ENCODE measurements at regions not wholly inside any gene's neighbourhood (a gene's known extent, or its start where the extent isn't known, plus 50 kb on each side); places are given as distances from the start of the nearest gene placed in this dataset.

DNA sequence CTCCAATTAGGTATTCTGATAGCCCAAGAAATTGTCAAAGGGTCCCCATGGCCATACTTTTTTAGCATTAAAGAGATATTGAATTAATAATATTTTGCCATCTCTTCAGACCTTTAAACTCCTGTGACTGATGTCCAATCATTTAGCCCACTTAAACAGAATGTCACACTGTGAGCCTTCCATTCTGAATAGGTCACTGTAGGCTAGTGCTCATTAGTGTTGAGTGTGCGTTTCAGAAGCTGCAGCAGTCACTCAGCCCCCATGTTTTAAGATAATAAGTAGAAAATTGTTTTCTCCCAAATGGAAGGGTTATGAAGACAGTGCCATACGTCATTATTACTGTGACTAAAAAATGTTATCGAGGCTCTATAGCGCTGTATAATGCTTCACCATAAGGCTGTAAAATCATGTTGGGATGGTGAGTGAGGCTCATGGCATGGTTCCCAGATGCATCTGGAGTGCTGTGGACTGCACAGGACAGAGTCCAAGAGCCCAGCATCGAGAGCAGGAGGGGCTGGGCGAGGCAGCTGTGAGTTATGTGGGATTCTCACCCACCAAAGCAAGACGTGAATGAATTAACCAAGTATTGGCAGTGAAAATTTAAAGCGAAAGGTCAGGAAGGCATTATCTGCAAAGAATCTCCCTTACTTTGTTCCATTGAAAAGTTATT lies 2112.9 kb upstream of the WWC1 start:
- peaks cover 0 to 2% (median 0%) of the 10 kb centered on the region in 3 donors for H3K4me1 Mint-ChIP-seq
- H3K9me3 Mint-ChIP-seq, result peaks cover 3 to 15% (median 3%) of the 10 kb centered on the region in 3 donors
- H3K27me3 Mint-ChIP-seq, result no peaks in the 10 kb centered on the region
- H3K27ac Mint-ChIP-seq, result peak overlapping the region in 1 of 3 donors; percentile 31
- H3K4me3 Mint-ChIP-seq, result no peak overlapping the region
- H3K36me3 Mint-ChIP-seq, result peaks cover 4% of the 10 kb centered on the region

DNA sequence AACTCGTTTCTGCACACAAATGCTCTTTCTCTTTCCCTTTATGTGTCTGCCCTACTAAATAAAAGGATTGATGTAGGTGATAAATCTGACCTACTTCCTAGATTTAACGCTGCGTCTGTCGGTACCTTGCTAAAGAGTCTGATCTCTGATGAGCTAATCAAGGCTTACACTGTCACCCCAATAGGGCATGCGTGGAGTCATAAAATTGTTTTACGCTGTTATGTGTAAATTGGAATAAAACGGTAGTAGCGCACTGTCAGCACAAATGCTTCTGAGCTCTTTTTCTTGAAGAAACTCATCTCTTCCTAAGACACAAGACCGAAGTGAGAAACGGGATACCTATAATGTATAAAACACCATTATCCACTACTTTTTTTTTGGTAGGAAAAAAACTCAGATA lies 2106.3 kb upstream of the WWC1 start:
- Mint-ChIP-seq H3K4me3 (peak overlapping the region in 1 of 4 donors; percentile 5), H3K9me3 (peaks cover 3 to 26% (median 5%) of the 10 kb centered on the region in 3 donors), H3K27me3 (no peaks in the 10 kb centered on the region)

DNA sequence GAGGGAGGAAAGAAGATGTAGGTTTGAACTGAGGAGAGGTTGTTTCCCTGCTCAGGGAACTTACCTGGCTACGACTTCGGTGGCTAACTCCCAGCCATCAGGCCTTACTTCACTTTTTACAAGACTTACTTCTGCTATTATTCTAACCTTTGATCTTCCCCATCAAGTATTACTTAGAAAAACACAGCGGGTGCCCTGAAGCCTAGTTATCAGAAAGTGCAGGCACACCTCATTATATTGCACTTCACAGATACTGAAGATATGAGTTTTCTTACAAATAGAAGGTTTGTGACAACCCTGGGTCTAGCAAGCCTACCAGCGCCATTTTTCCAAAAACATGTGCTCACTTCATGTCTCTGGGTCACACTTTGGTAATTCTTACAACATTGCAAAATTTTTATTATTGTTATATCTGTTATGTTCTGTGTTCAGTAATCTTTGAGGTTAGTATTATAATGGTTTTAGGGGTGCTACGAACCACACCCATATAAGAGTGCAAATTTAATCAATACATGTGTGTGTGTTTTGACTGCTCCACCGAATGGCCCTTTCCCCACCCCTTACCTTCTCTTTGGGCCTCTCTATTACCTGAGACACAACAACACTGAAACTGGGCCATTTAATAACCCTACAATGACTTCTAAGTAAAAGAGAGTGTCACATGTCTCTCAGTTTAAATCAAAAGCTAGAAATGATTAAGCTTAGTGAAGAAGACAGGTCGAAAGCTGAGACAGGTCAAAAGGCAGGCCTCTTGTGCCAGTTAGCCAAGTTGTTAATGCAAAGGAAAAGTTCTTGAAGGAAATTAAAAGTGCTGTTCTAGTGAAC lies 2102.7 kb upstream of the WWC1 start:
- Mint-ChIP-seq H3K9me3 (peaks cover 3 to 11% (median 3%) of the 10 kb centered on the region in 3 donors), H3K36me3 (no peaks in the 10 kb centered on the region), H3K27me3 (no peaks in the 10 kb centered on the region), H3K4me3 (no peak overlapping the region), H3K27ac (no peak overlapping the region), H3K4me1 (peaks cover 0 to 3% (median 0%) of the 10 kb centered on the region in 3 donors)

More for the DNA sequence above, 2106.3 kb upstream of the WWC1 start:
- peaks cover 0 to 5% (median 0%) of the 10 kb centered on the region in 3 donors for H3K4me1 Mint-ChIP-seq
- H3K36me3 Mint-ChIP-seq, result peaks cover 2% of the 10 kb centered on the region
- no peak overlapping the region for H3K27ac Mint-ChIP-seq

GRCh38 chr5:166192696-166193095 lies 2098.7 kb upstream of the WWC1 start:
- Mint-ChIP-seq H3K9me3 (peaks cover 3 to 12% (median 6%) of the 10 kb centered on the region in 3 donors), H3K36me3 (no peaks in the 10 kb centered on the region), H3K27ac (no peak overlapping the region), H3K4me3 (no peak overlapping the region), H3K4me1 (peaks cover 0 to 3% (median 0%) of the 10 kb centered on the region in 3 donors), H3K27me3 (no peaks in the 10 kb centered on the region)

DNA sequence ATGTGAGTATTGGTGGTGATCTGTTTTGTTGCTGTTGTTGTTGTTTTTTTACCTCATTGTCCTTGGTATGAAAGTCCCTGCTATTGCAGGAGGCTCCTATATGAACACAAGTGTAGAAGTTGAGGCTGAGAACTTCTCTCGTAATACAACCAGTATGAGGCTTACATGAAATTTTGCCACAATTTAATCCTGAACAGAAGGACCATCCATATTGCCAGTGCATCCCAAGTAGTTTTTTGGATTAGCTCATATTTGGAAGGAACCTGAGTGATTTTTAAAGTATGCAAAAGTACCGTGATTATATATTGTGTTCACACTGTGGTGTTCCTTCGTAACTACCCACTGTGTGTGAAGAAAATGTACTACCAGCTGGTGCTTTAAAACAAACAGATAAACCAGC lies 2095.5 kb upstream of the WWC1 start:
- peaks cover 1% of the 10 kb centered on the region for H3K36me3 Mint-ChIP-seq
- H3K27ac Mint-ChIP-seq, result no peak overlapping the region
- peaks cover 3 to 5% (median 4%) of the 10 kb centered on the region in 3 donors for H3K9me3 Mint-ChIP-seq
- no peak overlapping the region for H3K4me3 Mint-ChIP-seq
- H3K4me1 Mint-ChIP-seq, result no peaks in the 10 kb centered on the region
- H3K27me3 Mint-ChIP-seq, result no peaks in the 10 kb centered on the region

GRCh38 chr5:166200532-166200931 lies 2090.9 kb upstream of the WWC1 start:
- no peak overlapping the region for H3K4me3 Mint-ChIP-seq
- no peaks in the 10 kb centered on the region for H3K27me3 Mint-ChIP-seq
- H3K27ac Mint-ChIP-seq, result no peak overlapping the region
- H3K36me3 Mint-ChIP-seq, result peaks cover 3% of the 10 kb centered on the region
- no peaks in the 10 kb centered on the region for H3K4me1 Mint-ChIP-seq
- H3K9me3 Mint-ChIP-seq, result peaks cover 2 to 6% (median 4%) of the 10 kb centered on the region in 3 donors

DNA sequence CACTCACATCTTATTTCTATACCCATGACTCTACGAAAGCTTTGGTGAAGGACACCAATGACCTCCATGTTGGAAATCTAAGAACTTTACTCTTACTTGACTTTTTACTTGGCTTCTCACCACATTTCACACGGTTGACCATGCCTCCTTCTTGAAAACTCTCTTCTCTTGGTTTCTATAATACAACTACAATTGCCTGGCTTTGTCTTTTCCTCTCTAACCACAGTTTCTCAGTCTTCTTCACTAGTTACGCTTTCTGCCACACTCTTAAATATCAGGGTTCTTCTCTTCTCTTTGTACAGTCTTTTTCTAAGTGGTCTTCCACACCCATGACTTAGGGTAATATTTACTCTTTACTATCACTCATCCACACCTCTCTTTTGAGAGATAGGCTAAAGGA lies 2079.8 kb upstream of the WWC1 start:
- Mint-ChIP-seq H3K9me3 (peaks cover 0 to 13% (median 4%) of the 10 kb centered on the region in 3 donors), H3K27ac (no peak overlapping the region), H3K4me3 (no peak overlapping the region), H3K36me3 (no peaks in the 10 kb centered on the region), H3K27me3 (no peaks in the 10 kb centered on the region), H3K4me1 (no peaks in the 10 kb centered on the region)

DNA sequence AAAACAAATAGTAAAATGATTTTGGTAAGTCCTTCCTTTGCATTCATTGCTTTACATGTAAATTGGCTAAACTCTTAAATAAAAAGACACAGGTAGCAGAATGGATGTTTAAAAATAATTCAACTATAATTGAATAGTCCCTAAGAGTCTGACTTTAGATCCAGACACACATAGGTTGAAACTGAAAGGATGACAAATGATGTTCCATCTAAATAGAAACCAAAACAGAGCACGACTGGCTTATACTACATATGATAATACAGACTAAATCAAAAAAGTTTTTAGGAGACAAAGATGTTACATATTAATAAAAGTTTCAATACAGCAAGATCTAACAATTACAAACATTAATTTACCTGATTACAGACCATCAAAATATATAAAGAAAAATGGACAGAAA lies 2055.1 kb upstream of the WWC1 start:
- Mint-ChIP-seq H3K9me3 (peaks cover 2 to 19% (median 8%) of the 10 kb centered on the region in 3 donors), H3K4me3 (no peak overlapping the region)

DNA sequence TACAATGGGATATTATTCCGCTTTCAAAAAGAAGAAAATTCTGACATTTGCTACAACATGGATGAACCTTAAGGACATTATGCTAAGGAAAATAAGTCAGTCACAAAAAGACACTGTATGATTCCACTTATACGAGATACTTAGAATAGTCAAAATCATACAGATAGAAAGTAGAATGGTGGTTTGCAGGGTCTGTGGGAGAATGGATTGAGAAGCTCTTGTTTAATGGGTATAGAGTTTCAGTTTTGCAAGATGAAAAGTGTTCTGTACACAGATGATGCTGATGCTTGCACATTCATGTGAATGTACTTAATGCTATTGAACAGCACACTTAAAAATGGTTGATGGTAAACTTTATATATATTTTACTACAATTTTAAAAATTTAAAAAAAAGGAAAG lies 2050.7 kb upstream of the WWC1 start:
- peaks cover 0 to 17% (median 3%) of the 10 kb centered on the region in 3 donors for H3K9me3 Mint-ChIP-seq
- no peak overlapping the region for H3K4me3 Mint-ChIP-seq
- no peaks in the 10 kb centered on the region for H3K36me3 Mint-ChIP-seq
- no peak overlapping the region for H3K27ac Mint-ChIP-seq
- no peaks in the 10 kb centered on the region for H3K4me1 Mint-ChIP-seq
- H3K27me3 Mint-ChIP-seq, result no peaks in the 10 kb centered on the region

More for the DNA sequence above, 2055.1 kb upstream of the WWC1 start:
- H3K36me3 Mint-ChIP-seq, result no peaks in the 10 kb centered on the region
- no peaks in the 10 kb centered on the region for H3K27me3 Mint-ChIP-seq
- no peak overlapping the region for H3K27ac Mint-ChIP-seq
- no peaks in the 10 kb centered on the region for H3K4me1 Mint-ChIP-seq

DNA sequence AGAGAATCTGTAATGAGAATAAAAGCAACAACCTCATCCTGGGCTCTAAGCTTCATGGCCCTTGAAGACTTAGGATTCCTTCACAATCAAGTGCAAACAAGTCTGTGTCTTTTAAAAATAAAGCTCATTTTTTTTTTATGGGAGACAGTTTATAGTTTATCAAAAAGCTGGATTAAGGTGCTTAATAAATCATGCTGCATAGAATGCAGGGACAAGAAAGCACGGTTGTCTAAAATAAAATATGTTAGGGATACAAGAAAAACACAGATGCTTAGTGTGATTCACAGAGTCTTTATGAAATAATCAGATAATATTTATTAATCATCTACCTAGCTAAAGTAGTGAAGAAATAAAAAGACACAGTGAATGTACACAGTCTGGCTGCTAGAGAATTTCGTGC lies 2045.9 kb upstream of the WWC1 start:
- H3K27ac Mint-ChIP-seq, result no peak overlapping the region
- H3K27me3 Mint-ChIP-seq, result no peaks in the 10 kb centered on the region
- no peaks in the 10 kb centered on the region for H3K4me1 Mint-ChIP-seq
- no peaks in the 10 kb centered on the region for H3K36me3 Mint-ChIP-seq
- peaks cover 2 to 7% (median 3%) of the 10 kb centered on the region in 3 donors for H3K9me3 Mint-ChIP-seq
- H3K4me3 Mint-ChIP-seq, result no peak overlapping the region

GRCh38 chr5:166251786-166252185 lies 2039.7 kb upstream of the WWC1 start:
- Mint-ChIP-seq H3K4me1 (no peaks in the 10 kb centered on the region), H3K27me3 (no peaks in the 10 kb centered on the region), H3K27ac (no peak overlapping the region), H3K36me3 (no peaks in the 10 kb centered on the region), H3K4me3 (no peak overlapping the region), H3K9me3 (peaks cover 0 to 3% (median 0%) of the 10 kb centered on the region in 3 donors)

DNA sequence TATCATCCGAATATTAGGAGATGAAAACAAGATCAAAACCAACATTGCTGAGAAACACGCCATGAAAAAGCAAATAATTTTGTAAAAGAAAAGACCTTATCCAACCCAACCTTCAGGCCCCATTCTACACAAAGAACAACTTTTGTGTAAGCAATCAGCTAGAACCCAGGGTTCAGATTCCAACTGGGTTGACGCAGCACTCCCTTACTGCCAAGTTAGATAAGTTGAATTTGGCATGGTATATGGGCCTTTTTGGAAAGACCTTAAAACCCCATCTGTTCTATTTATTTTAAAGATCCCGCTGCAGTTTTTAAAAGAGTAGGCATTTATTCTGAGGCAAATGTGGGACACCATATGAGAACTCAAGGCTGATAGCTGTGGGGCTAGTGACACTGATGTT lies 2033.8 kb upstream of the WWC1 start:
- Mint-ChIP-seq H3K27me3 (no peaks in the 10 kb centered on the region), H3K27ac (no peak overlapping the region), H3K9me3 (peaks cover 2 to 4% (median 4%) of the 10 kb centered on the region in 3 donors), H3K4me1 (no peaks in the 10 kb centered on the region), H3K36me3 (no peaks in the 10 kb centered on the region), H3K4me3 (no peak overlapping the region)

GRCh38 chr5:166262395-166262794 lies 2029.0 kb upstream of the WWC1 start:
- Mint-ChIP-seq H3K4me1 (no peaks in the 10 kb centered on the region), H3K9me3 (peaks cover 0 to 9% (median 6%) of the 10 kb centered on the region in 3 donors), H3K36me3 (no peaks in the 10 kb centered on the region)

GRCh38 chr5:166267907-166268306 lies 2023.5 kb upstream of the WWC1 start:
- Mint-ChIP-seq H3K27me3 (no peaks in the 10 kb centered on the region), H3K4me3 (no peak overlapping the region), H3K36me3 (no peaks in the 10 kb centered on the region), H3K4me1 (no peaks in the 10 kb centered on the region), H3K9me3 (peaks cover 0 to 5% (median 2%) of the 10 kb centered on the region in 3 donors), H3K27ac (no peak overlapping the region)

More at GRCh38 chr5:166262395-166262794, 2029.0 kb upstream of the WWC1 start:
- Mint-ChIP-seq H3K27me3 (no peaks in the 10 kb centered on the region), H3K27ac (no peak overlapping the region), H3K4me3 (no peak overlapping the region)

GRCh38 chr5:166270712-166271111 lies 2020.7 kb upstream of the WWC1 start:
- H3K27me3 Mint-ChIP-seq, result no peaks in the 10 kb centered on the region
- H3K4me1 Mint-ChIP-seq, result no peaks in the 10 kb centered on the region
- H3K27ac Mint-ChIP-seq, result no peak overlapping the region
- no peaks in the 10 kb centered on the region for H3K36me3 Mint-ChIP-seq
- H3K4me3 Mint-ChIP-seq, result no peak overlapping the region
- no peaks in the 10 kb centered on the region for H3K9me3 Mint-ChIP-seq

Measured in IgD-negative memory B cell (primary cell).